GM19452 (cell line): ENCODE measurements at regions not wholly inside any gene's neighbourhood (a gene's known extent, or its start where the extent isn't known, plus 50 kb on each side); places are given as distances from the start of the nearest gene placed in this dataset.
"Not testable (repeated sequence)": the region's sequence is repeated elsewhere in the genome, so short reads cannot be mapped to it uniquely, and the experiment has no call there.

ENCODE experiments used
- ATAC-seq: cut with Tn5 transposase; IDR thresholded peaks from one replicate; pipeline ENCODE4 v1.9.1; 2021; ENCODE audit not compliant: unreplicated experiment

DNA sequence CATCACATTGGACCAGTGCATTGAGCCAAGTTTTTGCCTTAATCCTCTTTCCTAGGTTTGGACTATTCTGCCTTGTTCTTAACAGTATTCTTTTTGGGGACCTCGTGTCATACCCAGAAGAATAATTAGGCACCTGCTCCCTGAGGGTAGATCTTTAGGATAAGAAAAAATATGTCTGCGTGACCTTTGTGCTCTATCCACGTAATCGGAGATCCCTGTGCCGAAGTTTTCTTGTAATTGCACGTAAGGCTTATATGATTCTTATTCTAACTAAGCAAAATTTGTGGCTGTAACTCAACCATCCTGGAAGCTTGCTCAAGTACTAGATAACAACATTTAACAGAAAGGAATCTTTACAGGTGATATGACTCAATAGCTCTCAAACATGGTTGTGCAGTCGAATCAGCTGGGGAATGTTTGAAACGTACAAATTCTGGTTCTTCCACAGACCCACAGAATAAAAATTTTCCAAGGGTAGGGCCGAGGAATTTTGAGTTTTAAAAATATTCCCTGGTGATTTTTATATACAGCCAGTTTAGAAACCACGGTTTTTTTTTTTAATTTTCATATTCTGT is 344.3 kb downstream of the GBA3 start:
- no peak for ATAC-seq

DNA sequence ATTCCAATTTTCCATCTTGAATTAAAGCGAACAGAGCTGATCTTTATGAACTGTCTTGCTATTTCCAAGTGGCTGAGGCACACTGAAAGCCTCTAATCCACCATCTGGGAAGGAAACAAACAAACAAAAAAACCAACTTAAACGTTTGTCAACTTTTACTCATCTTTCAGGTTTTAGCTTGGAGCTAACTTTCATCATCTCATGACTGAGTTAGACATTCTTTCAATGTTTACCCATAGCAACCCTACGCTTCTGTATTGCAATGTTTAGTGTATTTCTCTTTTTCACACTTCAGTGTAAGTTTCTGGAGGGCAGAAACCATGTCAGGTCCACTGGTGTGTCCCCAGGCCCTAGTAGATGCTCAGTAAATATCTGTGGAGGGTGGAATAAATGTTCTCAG is 343.8 kb downstream of the GBA3 start:
- no peak for ATAC-seq

DNA sequence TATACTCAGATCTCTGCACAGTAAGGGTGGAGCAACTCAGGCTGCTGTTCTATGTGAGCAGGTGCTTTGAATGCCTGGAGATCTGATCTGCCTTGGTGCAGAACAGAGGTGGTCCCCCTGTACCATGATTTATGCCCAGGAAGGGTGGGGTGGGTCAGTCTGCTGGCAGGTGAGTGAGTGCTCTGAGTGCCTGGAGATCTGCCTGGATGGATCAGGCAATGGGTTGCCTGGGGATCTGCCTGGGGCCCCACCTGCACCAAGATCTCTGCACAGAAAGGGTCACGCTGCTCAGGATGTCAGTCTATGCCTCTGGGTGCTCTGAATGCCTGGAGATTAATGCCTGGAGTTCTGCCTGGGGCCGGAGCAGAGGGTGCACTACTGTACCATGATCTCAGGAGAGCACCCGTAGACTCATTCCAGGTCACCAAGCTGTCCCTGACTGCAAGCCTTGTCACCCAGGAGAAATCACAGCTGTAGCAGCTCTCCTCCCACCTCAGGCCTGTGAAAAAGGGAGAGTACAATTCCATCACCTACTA is 342.9 kb downstream of the GBA3 start:
- ATAC-seq = no peak

DNA sequence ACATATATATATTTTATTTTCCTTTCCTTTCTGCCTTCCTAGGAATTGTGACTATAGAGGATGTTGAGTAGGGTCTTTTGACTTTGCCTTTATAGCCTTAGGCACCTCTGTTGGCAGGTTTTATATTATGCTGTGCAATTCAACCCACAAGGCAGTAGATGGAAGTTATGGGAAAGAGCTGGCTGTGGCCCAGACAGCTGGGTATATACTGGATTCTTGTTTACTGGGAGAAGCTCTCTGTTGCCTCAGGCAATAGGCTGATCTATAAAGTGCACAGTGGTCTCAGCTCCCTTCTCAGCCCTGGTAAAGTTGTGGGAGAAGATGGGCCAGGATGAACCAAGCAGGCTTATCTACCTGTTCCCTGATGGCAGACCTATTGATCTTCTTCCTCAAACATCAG is 342.0 kb downstream of the GBA3 start:
- ATAC-seq = no peak

DNA sequence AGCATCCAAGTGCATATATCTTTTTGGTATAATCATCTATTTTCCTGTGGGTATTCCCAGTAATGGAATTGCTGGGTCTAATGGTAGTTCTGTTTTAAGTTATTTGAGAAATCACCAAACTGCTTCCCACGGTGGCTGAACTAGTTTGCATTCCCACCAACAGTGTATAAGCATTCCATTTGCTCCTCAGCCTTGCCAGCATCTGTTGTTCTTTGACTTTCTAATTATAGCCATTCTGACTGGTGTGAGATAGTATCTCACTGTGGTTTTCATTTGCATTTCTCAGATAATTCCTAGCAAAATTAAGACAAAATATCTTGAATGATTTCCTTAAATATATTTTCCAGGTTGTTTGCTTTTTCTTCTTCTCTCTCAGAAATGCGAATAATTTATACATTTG is 341.1 kb downstream of the GBA3 start:
- ATAC-seq = no peak

DNA sequence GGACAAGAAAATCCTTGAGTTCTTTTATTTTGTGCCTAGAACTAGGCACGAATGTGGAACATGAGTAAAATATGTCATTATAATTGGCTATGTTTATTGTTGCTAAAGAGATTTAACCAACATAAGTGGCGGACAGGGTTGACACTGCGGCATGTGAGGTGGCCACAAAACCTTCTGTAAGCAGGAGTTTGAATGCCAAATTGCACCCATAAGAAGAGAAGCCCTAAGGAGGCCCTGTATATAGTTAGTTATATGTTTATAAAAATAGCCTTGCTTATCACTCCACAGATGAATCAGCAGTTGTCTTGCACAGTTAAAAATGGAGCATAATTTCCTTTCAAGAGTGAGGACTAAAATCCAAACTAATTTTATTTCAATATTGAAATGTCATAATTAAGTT is 336.1 kb downstream of the GBA3 start:
- ATAC-seq = no peak

DNA sequence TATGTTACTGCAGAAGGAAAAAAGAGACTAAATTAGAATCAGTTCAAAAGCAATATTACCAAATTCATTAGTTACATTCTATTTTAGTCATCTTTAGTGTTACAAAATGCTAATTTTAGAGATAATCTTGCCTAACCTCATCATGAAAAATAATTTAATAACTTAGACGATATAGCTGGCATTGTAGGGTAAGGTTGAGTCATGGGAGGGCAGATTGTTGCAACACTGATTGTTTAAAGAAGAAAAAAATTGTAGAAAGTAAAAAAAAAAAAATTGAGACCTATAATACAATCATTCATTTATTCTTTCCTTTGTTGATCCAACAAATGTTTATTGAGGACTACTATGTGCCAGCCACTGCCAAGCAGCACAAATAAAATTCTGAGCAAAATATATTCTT is 330.9 kb downstream of the GBA3 start:
- ATAC-seq = no peak

DNA sequence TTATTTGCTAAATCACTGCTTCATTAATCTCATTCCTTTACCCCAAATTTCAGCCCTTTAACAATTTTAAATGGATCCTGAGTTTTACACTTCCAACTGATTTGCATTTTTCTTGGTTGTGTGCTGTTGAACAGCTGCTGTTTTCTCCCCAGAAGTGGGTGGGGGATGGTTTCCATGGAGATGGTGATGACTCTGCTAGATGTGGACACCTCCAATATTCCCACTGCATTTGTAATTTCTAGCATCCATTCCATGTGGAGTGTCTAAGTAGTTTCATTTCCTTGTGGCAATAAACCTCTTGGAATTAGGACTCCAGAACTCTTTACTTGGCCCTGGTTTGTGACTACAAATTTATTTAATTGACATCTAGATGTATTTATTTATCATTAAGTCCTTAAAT is 330.4 kb downstream of the GBA3 start:
- no peak for ATAC-seq

DNA sequence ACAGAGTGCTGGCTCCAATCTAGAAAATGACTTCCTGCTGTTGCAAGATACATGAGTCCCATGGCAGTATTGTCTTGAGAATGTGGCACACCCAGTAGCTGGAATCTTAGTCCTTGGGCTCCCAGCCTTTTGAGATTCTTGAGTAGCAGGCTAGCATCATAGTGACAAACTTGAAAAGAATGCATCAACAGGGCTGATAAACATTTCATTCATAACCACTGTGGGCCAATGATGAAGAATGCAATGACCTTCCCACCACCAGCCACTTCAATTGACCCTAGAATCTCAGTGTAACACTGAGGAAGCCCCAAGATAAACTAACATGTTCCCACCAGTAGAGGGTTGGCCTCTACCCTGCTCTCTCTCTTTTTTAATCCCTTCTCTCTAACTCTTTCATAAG is 329.3 kb downstream of the GBA3 start:
- no peak for ATAC-seq

DNA sequence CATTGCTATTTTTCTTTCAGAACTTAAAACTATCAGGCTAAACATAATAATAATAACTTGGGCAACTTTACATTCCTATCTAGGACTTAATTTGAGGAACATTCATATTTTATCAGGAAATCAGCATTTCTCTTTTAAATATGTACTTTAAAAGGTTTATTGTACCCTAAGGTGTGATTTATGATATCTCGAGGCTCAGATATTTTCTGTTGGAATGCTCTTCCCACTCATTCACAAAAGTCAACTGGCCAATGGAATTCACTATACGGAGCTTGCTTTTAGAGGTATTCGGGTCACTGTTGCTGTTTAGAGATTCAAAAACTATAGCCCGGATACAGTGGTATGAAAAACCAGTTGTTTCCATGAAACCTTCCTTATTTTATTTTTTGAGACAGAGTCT is 328.3 kb downstream of the GBA3 start:
- ATAC-seq = no peak

DNA sequence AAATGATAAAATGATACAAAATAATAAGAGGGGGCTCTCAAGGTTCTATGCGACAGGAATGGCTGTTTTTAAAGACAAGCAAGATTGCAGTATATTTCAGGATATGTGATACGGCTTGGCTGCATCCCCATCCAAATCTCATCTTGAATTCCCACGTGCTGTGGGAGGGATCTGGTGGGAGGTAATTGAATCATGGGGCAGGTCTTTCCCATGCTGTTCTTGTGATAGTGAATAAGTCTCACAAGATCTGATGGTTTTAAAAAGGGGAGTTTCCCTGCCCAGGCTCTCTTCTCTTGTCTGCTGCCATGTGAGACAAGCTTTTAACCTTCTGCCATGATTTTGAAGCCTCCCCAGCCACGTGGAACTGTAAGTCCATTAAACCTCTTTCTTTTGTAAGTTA is 327.7 kb downstream of the GBA3 start:
- not testable (repeated sequence) for ATAC-seq

DNA sequence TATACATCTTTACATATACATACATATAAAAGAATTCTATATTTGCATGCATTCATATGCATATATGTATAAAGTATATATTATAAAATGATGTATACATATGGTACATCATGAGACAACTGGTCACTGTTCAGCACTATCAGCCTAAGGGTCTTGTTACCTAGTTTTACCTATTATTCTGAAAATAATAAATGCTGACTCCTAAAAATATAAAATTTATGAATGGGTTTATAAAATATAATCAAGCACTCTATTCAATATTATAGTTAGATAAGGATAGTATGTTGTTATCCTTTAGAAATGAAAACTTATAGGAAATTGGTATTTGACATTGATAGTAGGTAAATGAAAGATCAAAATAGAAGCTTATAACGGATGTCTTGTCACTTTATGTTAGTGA is 324.2 kb downstream of the GBA3 start:
- no peak for ATAC-seq

DNA sequence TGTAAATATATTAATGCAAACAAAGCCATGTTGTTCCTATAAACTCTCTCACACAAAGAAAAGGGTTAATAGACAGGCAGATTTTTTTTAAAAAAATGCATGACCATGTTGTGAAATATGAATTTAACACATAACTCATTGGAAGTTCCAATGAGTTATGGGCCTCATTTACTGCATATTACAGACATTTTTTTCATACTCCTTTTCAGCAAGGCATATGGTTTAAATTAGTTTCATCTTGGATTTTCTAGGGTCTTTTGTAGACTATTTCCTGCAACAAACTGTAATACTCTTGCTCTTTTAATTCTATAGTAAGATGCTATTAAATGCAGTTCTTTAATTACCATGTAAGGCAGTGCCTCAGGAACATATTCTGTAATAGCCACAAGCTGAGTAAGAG is 323.1 kb downstream of the GBA3 start:
- no peak for ATAC-seq

DNA sequence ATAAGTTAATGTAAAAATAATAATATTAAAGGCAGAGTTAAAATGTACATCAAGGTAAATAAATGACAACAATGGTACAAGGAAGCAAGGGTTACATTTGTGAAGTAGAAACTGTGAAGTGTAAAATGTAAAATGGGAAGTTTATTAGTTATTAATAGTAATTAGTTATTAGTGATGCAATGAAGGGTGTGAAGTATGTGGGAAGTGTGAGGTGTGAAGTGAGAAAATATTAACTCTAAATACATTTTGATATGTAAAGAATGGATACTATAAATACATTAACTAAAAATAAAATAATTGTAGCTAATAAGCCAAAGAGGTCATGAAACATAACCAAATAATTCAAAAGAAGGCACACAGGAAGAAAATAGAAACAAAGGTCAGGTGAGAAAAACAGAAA is 316.4 kb downstream of the GBA3 start:
- ATAC-seq = no peak

DNA sequence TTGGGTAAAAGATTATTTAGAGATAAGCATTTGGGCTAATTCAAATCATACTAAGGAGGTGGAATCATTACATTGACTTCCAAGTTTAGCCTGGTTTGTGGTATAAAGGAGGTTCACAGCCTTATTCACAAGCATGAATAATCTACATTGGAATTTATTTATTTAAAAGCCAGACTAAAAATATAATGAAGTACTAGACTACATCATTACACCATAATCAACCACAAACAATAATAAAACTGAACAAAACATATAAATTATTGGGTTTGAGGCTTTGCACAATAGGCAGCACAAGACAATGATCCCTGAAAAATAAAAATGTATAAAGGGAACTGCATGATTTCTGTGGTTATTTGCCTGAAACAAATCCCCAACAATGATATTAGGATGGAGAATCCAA is 314.0 kb downstream of the GBA3 start:
- ATAC-seq = no peak

DNA sequence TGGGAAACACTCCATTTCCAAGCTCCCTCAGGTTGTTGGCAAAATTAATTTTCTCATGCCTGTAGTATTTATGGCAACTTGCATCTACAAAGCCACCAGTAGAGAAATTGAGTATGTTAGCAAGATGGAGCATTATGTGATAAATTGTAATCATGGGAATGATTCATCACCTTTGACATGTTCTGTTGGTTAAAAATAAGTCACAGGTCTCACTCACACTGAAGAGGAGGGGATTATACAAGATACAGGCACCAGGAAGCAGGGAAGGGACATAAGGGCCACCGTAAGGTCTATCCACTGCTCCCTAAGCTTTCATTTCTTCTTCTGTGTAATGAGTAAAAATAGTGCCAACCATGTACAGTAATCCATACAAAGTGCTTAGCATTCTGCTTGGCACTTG is 313.0 kb downstream of the GBA3 start:
- ATAC-seq = no peak

DNA sequence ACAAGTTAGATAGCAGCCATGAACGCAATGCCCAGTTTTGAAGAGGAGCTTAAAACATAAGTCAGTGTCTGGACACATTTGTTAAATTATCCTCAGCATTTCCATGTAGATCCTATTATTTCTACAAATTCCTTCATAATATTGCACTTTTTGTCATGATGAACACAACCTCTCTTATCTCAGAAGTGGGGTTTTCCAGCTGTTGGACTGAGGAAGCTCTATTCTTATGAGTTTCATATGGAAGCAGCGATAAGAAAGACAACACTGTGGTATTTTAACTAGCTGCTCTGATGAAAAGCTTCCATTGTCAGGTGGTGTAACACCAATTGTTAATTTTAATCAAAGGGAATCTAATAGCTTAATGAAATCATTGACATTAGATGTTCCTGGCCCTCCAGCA is 308.7 kb downstream of the GBA3 start:
- no peak for ATAC-seq

DNA sequence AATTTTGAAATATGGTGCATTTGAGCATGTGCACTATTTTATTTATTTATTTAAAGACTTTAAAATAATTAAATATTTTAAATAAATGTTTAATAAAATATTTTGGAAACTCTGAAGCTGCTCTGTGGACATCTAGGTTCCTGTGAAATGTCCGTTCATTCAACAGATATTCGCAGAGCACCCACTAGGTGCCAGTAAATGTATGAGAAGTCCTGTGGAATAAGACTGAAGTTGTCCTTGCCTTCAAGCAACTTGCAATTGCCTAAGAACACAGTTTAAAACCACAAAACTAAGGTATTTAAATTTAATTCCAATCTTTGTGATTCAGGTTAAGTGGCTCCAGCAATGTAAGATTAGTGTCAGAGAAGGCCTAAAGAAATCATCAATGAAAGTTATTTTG is 306.7 kb downstream of the GBA3 start:
- ATAC-seq = no peak

DNA sequence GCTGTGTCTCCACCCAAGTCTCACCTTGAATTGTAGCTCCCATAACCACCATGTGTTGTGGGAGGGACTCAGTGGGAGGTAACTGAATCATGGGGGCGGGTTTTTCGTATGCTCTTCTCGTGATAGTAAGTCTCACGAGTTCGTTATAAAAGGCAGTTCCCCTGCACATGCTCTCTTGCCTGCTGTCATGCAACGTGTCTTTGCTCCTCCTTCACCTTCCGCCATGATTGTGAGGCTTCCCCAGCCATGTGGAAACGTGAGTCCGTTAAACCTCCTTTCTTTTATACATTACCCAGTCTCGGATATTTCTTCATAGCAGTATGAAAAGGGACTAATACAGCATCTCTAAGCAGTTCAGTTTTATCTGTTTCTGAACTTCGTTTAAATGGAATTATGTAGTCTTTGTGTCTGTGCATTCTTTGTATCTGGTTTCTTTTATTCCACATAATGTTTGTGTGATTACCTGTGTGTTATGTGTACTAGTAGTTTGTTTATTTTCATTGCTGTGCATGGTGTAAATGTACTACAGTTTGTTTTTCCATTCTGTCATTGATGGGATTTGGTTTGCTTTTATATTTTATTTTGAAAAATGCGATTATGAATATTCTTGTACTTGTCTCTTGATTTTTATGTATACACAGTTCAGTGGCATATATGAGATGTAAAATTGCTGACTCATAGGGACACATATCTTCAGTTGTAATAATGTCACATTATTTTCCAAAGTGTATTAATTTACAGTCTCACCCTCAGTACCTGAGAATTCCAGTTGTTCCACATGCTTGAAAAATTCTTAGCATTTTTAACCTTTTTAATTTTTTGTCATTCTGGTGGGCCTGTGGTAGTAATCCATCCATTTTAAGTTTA is 304.9 kb downstream of the GBA3 start:
- ATAC-seq = no peak

DNA sequence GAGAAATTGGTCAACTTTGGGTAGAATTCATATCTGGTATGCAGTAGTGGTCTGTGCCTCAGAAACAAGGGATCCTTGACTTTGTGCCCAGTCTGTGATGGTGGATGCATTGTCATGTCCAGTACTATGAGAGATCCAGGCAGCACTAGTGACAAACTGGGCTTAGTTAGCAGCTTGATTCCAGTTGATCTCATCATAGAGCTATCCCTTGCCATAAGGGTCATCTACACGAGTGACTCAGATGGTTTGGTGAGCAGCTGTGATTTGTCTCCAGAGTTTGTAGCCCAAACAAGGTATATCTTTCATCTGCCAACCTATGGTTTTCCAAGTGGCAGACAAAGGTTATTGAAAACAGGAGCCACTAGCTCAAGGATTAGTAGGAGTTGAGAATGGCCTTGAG is 298.8 kb downstream of the GBA3 start:
- ATAC-seq = no peak

DNA sequence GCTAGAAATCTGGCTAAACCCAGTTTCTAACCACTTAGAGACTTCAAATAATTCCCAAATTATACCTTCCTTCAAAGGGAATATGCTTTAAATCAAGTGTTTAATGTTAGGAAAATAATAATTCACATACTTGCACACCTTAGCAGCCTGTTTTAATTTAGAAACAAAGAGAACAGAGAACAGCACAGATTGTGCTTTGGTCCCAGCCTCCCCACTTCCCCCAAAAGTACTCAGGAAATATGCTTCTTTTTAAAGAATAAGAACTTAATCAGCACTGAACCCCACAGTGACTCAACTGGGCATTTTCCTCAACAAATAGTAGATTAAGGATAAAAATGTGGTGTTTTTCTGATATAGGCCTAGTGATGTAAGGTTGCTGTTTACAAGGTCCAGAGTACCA is 295.8 kb downstream of the GBA3 start:
- no peak for ATAC-seq

DNA sequence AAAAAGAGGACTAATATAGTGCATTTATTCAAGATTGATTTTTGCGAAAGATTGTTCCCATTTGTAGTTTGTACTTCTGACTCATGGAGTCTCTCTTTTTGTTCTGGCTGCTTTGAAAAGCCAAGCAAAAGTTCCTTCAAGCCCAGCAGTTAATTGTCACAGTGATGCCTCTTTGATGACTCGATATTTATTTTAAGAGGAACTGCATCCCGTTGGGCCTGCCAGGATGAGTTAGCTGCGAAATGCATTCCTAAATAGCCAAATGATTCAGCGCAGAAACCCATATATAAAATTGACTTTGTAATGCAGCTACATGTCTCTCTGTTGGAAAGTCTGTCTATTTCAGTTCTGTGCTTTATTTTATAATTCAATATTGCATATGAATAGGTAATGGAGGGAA is 295.1 kb downstream of the GBA3 start:
- ATAC-seq = no peak

DNA sequence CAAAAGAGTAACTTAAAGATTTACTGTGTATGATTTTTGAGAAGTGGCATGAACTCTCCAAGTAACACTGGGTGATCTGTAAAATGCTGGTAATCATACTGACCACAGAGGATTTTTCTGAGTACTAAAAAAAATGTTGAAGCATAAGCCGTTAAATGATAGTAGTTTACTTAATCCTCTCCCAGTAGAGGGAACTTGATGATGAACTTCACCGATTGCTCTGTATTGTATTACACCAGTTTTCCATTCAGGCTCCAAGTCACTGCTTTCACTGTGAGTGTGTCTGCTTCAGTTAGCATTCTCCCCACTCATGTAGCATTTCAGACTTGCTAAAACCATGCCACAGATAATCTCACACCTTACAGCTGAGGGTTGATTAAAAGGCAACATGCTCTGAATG is 294.1 kb downstream of the GBA3 start:
- no peak for ATAC-seq
